ENCODE measurements at regions not wholly inside any gene's neighbourhood (a gene's known extent, or its start where the extent isn't known, plus 50 kb on each side); places are given as distances from the start of the nearest gene placed in this dataset.
A peak's percentile ranks its signal among the peaks of the same experiment; 100 is the strongest.

DNA sequence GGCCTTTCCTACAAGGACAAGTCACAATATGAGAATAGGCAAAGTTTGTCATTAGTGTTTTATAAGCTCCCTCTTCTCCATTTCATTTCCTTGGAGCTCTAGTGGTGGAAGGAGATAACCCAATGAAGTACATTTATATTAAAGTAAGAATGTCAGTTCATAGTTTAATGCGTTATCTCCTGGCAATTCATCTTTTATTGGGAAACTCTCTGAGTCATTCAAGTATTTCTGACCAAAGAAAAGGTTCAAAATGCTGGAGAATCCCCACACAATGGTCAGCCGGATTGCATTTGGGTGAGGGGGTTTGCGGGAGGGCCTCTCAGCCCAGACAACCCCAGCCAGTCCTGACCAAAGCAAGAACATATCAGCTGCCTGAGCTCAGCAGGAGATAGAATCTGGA lies 321.5 kb upstream of the NRP1 start:
- Histone ChIP-seq H2AFZ (ENCODE audit: insufficient read depth, low read depth, low read length, poor library complexity, severe bottlenecking) (no peak overlapping the region), H3K4me2 (replicated peaks; ENCODE audit: extremely low read depth, low read length, poor library complexity, severe bottlenecking) (no peak overlapping the region), H3K36me3 (replicated peaks in 1 of 2; ENCODE audit: control insufficient read depth in 1 of 2, insufficient read depth in 2 of 2, low read length in 2 of 2) (no peaks in the 10 kb centered on the region), H3K27me3 (ENCODE audit: control insufficient read depth in 2 of 2, insufficient read depth in 2 of 2, low read length in 2 of 2) (no peaks in the 10 kb centered on the region), H3K9ac (ENCODE audit: insufficient read depth, low read length, poor library complexity, severe bottlenecking) (no peak overlapping the region), H4K20me1 (ENCODE audit: insufficient read depth, low read length) (no peaks in the 10 kb centered on the region), H3K9me3 (replicated peaks in 1 of 2; ENCODE audit: control insufficient read depth in 1 of 2, insufficient read depth in 1 of 2, low read length in 2 of 2) (no peaks in the 10 kb centered on the region), H3K4me1 (ENCODE audit: control insufficient read depth in 1 of 2, insufficient read depth in 2 of 2, low read length in 2 of 2) (peaks cover 43 to 50% of the 10 kb centered on the region in 2 donors), H3K27ac (ENCODE audit: low read depth in 1 of 2, low read length in 2 of 2) (no peak overlapping the region), H3K79me2 (ENCODE audit: insufficient read depth, low read length) (no peaks in the 10 kb centered on the region), H3K4me3 (replicated peaks in 1 of 3; ENCODE audit: low read depth in 2 of 3, low read length in 3 of 3) (no peak overlapping the region)
- Mint-ChIP-seq H3K4me3 (no peak overlapping the region), H3K27ac (peak overlapping the region in 2 of 7 donors; percentile 6 to 18), H3K36me3 (peaks cover 3 to 4% of the 10 kb centered on the region in 2 donors), H3K27me3 (ENCODE audit: low read depth in 3 of 3) (peaks cover 0 to 3% (median 2%) of the 10 kb centered on the region in 3 donors), H3K9me3 (peaks cover 0 to 9% (median 3%) of the 10 kb centered on the region in 7 donors), H3K4me1 (peaks cover 42% of the 10 kb centered on the region)
- intact Hi-C loops (cut with micrococcal nuclease) = no loop called here
- 80% methylated on average over 1 of the region's 3 CpGs for WGBS (ENCODE audit: insufficient coverage)
- TF ChIP-seq, protein P1, sequence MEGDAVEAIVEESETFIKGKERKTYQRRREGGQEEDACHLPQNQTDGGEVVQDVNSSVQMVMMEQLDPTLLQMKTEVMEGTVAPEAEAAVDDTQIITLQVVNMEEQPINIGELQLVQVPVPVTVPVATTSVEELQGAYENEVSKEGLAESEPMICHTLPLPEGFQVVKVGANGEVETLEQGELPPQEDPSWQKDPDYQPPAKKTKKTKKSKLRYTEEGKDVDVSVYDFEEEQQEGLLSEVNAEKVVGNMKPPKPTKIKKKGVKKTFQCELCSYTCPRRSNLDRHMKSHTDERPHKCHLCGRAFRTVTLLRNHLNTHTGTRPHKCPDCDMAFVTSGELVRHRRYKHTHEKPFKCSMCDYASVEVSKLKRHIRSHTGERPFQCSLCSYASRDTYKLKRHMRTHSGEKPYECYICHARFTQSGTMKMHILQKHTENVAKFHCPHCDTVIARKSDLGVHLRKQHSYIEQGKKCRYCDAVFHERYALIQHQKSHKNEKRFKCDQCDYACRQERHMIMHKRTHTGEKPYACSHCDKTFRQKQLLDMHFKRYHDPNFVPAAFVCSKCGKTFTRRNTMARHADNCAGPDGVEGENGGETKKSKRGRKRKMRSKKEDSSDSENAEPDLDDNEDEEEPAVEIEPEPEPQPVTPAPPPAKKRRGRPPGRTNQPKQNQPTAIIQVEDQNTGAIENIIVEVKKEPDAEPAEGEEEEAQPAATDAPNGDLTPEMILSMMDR (IDR thresholded peaks at IDR 0.05) = no peak
- DNase-seq = no peak

GRCh38 chr10:33655165-33655815 lies 320.8 kb upstream of the NRP1 start:
- H3K4me3 Mint-ChIP-seq = peak overlapping the region; percentile 31 to 71
- H3K27ac Mint-ChIP-seq = peak overlapping the region in 2 of 7 donors; percentile 18 to 21

More at GRCh38 chr10:33655165-33655815, 320.8 kb upstream of the NRP1 start:
- Histone ChIP-seq H3K4me1 (ENCODE audit: control insufficient read depth in 1 of 2, insufficient read depth in 2 of 2, low read length in 2 of 2) (peaks cover 46 to 50% of the 10 kb centered on the region in 2 donors), H2AFZ (ENCODE audit: insufficient read depth, low read depth, low read length, poor library complexity, severe bottlenecking) (peak overlapping the region; percentile 48), H3K4me2 (replicated peaks; ENCODE audit: extremely low read depth, low read length, poor library complexity, severe bottlenecking) (peak overlapping the region; percentile 12), H4K20me1 (ENCODE audit: insufficient read depth, low read length) (no peaks in the 10 kb centered on the region), H3K4me3 (replicated peaks in 1 of 3; ENCODE audit: low read depth in 2 of 3, low read length in 3 of 3) (no peak overlapping the region), H3K9me3 (replicated peaks in 1 of 2; ENCODE audit: control insufficient read depth in 1 of 2, insufficient read depth in 1 of 2, low read length in 2 of 2) (no peaks in the 10 kb centered on the region), H3K27ac (ENCODE audit: low read depth in 1 of 2, low read length in 2 of 2) (no peak overlapping the region), H3K27me3 (ENCODE audit: control insufficient read depth in 2 of 2, insufficient read depth in 2 of 2, low read length in 2 of 2) (no peaks in the 10 kb centered on the region), H3K36me3 (replicated peaks in 1 of 2; ENCODE audit: control insufficient read depth in 1 of 2, insufficient read depth in 2 of 2, low read length in 2 of 2) (no peaks in the 10 kb centered on the region), H3K79me2 (ENCODE audit: insufficient read depth, low read length) (no peaks in the 10 kb centered on the region), H3K9ac (ENCODE audit: insufficient read depth, low read length, poor library complexity, severe bottlenecking) (no peak overlapping the region)
- H3K27me3 Mint-ChIP-seq (ENCODE audit: low read depth in 3 of 3) = peaks cover 0 to 2% (median 2%) of the 10 kb centered on the region in 3 donors
- H3K36me3 Mint-ChIP-seq = peaks cover 3 to 4% of the 10 kb centered on the region in 2 donors
- peaks cover under 1 to 9% (median 3%) of the 10 kb centered on the region in 7 donors for H3K9me3 Mint-ChIP-seq
- 83% methylated on average over 1 of the region's 8 CpGs for WGBS (ENCODE audit: insufficient coverage)
- H3K4me1 Mint-ChIP-seq = peaks cover 43% of the 10 kb centered on the region
- no peak for DNase-seq
- intact Hi-C loops (cut with micrococcal nuclease) = no loop called here
- TF ChIP-seq, protein P1 (IDR thresholded peaks at IDR 0.05) = no peak

All from CD14-positive monocyte (primary cell).